ENCODE measurements at regions not wholly inside any gene's neighbourhood (a gene's known extent, or its start where the extent isn't known, plus 50 kb on each side); places are given as distances from the start of the nearest gene placed in this dataset.

DNA sequence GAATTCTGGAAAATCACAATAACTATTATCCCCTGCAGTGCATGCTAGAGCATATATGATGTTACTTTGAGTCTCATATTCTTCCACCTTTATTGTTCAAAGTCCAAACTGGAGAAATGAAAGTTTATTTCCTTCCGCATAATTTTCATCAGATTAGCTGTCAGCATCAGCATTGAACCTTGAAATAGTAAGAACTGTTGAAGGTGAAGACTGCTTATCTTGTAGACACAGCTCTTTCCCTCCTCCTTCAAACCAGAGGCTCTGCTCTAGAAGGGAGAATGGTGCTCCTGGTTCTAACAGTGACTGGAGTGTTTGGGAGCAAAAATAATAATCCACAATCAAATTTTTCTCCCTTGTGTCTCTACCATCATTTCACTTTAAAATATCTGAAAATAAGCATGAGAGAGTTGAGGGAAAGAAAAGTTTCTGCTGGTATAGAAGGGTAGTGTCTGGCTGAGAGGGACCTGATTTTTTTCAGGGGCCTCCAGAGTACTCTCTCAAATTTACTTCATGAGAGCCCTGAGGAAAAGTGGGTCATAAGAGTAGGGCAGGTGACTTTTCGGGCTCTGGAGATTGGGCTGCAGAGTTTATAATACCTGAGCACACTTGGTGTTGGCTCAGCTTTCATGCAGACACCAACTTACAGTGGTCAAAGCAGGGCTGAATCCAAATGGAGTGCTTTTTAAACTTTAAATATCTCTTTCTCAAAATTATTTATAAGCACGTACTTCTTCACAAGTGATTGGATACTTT is 170.4 kb downstream of the ZDHHC21 start (continued):
- TF ChIP-seq, protein P1, sequence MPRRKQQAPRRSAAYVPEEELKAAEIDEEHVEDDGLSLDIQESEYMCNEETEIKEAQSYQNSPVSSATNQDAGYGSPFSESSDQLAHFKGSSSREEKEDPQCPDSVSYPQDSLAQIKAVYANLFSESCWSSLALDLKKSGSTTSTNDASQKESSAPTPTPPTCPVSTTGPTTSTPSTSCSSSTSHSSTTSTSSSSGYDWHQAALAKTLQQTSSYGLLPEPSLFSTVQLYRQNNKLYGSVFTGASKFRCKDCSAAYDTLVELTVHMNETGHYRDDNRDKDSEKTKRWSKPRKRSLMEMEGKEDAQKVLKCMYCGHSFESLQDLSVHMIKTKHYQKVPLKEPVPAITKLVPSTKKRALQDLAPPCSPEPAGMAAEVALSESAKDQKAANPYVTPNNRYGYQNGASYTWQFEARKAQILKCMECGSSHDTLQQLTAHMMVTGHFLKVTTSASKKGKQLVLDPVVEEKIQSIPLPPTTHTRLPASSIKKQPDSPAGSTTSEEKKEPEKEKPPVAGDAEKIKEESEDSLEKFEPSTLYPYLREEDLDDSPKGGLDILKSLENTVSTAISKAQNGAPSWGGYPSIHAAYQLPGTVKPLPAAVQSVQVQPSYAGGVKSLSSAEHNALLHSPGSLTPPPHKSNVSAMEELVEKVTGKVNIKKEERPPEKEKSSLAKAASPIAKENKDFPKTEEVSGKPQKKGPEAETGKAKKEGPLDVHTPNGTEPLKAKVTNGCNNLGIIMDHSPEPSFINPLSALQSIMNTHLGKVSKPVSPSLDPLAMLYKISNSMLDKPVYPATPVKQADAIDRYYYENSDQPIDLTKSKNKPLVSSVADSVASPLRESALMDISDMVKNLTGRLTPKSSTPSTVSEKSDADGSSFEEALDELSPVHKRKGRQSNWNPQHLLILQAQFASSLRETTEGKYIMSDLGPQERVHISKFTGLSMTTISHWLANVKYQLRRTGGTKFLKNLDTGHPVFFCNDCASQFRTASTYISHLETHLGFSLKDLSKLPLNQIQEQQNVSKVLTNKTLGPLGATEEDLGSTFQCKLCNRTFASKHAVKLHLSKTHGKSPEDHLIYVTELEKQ (CRISPR knock-in tag; IDR thresholded peaks at IDR 0.05) = no peak
- TF ChIP-seq POLR2A (conservative IDR thresholded peaks at IDR 0.05) (no peak), ZNF197 (CRISPR knock-in tag; IDR thresholded peaks at IDR 0.05; ENCODE audit: low read depth) (no peak), RBM15 (IDR thresholded peaks at IDR 0.05; ENCODE audit: insufficient read depth, low read length) (no peak), ZNF316 (IDR thresholded peaks at IDR 0.05) (no peak), MBD2 (IDR thresholded peaks at IDR 0.05; ENCODE audit: borderline replicate concordance, low read depth) (peak; percentile 53; the same call in 1 of the 2 replicates), ZNF263 (CRISPR knock-in tag; IDR thresholded peaks at IDR 0.05; ENCODE audit: borderline replicate concordance) (peak; percentile 96), CHD1 (IDR thresholded peaks at IDR 0.05; ENCODE audit: low read length) (no peak), MEF2A (IDR thresholded peaks at IDR 0.05; ENCODE audit: control insufficient read depth, low read depth, low read length) (no peak), PTTG1 (tag; IDR thresholded peaks at IDR 0.05; ENCODE audit: low read depth) (no peak), TCF3 (CRISPR knock-in tag; IDR thresholded peaks at IDR 0.05) (peak; percentile 91), GTF2A2 (tag; IDR thresholded peaks at IDR 0.05) (no peak), ZNF76 (CRISPR knock-in tag; IDR thresholded peaks at IDR 0.05; ENCODE audit: borderline replicate concordance) (no peak), MCM5 (IDR thresholded peaks at IDR 0.05; ENCODE audit: low read depth) (no peak), TBP (optimal IDR thresholded peaks at IDR 0.05; ENCODE audit: low read depth, low read length) (no peak), CEBPG (CRISPR knock-in tag; IDR thresholded peaks at IDR 0.05) (no peak), CEBPG (tag; conservative IDR thresholded peaks at IDR 0.05 in 1 of 2, IDR thresholded peaks at IDR 0.05 in 1 of 2) (no peak)
- TF ChIP-seq, protein P2, sequence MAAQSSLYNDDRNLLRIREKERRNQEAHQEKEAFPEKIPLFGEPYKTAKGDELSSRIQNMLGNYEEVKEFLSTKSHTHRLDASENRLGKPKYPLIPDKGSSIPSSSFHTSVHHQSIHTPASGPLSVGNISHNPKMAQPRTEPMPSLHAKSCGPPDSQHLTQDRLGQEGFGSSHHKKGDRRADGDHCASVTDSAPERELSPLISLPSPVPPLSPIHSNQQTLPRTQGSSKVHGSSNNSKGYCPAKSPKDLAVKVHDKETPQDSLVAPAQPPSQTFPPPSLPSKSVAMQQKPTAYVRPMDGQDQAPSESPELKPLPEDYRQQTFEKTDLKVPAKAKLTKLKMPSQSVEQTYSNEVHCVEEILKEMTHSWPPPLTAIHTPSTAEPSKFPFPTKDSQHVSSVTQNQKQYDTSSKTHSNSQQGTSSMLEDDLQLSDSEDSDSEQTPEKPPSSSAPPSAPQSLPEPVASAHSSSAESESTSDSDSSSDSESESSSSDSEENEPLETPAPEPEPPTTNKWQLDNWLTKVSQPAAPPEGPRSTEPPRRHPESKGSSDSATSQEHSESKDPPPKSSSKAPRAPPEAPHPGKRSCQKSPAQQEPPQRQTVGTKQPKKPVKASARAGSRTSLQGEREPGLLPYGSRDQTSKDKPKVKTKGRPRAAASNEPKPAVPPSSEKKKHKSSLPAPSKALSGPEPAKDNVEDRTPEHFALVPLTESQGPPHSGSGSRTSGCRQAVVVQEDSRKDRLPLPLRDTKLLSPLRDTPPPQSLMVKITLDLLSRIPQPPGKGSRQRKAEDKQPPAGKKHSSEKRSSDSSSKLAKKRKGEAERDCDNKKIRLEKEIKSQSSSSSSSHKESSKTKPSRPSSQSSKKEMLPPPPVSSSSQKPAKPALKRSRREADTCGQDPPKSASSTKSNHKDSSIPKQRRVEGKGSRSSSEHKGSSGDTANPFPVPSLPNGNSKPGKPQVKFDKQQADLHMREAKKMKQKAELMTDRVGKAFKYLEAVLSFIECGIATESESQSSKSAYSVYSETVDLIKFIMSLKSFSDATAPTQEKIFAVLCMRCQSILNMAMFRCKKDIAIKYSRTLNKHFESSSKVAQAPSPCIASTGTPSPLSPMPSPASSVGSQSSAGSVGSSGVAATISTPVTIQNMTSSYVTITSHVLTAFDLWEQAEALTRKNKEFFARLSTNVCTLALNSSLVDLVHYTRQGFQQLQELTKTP (IDR thresholded peaks at IDR 0.05; ENCODE audit: low read depth in 1 of 2, partially characterized antibody in 2 of 2) = peak in 1 of 2 experiments; percentile 79
- TF ChIP-seq, protein P3, sequence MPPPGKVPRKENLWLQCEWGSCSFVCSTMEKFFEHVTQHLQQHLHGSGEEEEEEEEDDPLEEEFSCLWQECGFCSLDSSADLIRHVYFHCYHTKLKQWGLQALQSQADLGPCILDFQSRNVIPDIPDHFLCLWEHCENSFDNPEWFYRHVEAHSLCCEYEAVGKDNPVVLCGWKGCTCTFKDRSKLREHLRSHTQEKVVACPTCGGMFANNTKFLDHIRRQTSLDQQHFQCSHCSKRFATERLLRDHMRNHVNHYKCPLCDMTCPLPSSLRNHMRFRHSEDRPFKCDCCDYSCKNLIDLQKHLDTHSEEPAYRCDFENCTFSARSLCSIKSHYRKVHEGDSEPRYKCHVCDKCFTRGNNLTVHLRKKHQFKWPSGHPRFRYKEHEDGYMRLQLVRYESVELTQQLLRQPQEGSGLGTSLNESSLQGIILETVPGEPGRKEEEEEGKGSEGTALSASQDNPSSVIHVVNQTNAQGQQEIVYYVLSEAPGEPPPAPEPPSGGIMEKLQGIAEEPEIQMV (tag; conservative IDR thresholded peaks at IDR 0.05; ENCODE audit: low read depth) = no peak
- TF ChIP-seq, protein P4, sequence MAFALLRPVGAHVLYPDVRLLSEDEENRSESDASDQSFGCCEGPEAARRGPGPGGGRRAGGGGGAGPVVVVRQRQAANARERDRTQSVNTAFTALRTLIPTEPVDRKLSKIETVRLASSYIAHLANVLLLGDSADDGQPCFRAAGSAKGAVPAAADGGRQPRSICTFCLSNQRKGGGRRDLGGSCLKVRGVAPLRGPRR (CRISPR knock-in tag; IDR thresholded peaks at IDR 0.05) = no peak

Data from K562 (cell line).